Left lung (tissue), 4 donors: ENCODE measurements at regions not wholly inside any gene's neighbourhood (a gene's known extent, or its start where the extent isn't known, plus 50 kb on each side); places are given as distances from the start of the nearest gene placed in this dataset.
"Not testable (repeated sequence)": the region's sequence is repeated elsewhere in the genome, so short reads cannot be mapped to it uniquely, and the experiment has no call there.

Experiments used
- ATAC-seq: fragments of 200-7000 bp; cut with Tn5 transposase; one replicate; pipeline ENCODE4 v1.9.1; 2020; ENCODE audit warnings: moderate library complexity
- DNase-seq, 4 donors: peaks; one replicate each; pipeline ENCODE4 v3.0.0-alpha.2; 2013 to 2020
- H3K27ac ChIP-seq, 2 donors: fragments of 200-600 bp; sonication (generic) in 1 of 2; one replicate each; pipeline versions ENCODE4 v1.5.0 to v1.8.0; 2020 to 2021
- H3K27me3 ChIP-seq, 2 donors: fragments of 200-600 bp; sonication (generic) in 1 of 2; one replicate each; pipeline versions ENCODE4 v1.5.0 to v1.8.0; 2020 to 2021
- H3K36me3 ChIP-seq, 2 donors: fragments of 200-600 bp; sonication (generic) in 1 of 2; one replicate each; pipeline versions ENCODE4 v1.5.0 to v1.8.0; 2020 to 2021
- H3K4me1 ChIP-seq, 2 donors: fragments of 200-600 bp; one replicate each; pipeline ENCODE4 v1.8.0; 2021
- H3K4me3 ChIP-seq, 2 donors: fragments of 200-600 bp; sonication (generic) in 1 of 2; one replicate each; pipeline versions ENCODE4 v1.5.0 to v1.8.0; 2020 to 2021; ENCODE audit warnings: mild to moderate bottlenecking in 1 of 2
- H3K9me3 ChIP-seq, 2 donors: fragments of 200-600 bp; sonication (generic) in 1 of 2; one replicate each; pipeline versions ENCODE4 v1.5.0 to v1.8.0; 2020 to 2021
- CTCF ChIP-seq, 2 donors: fragments of 200-600 bp; sonication (generic) in 1 of 2; IDR thresholded peaks; one replicate each; pipeline versions ENCODE4 v1.5.0 to v1.8.0; 2021; ENCODE audit warnings: antibody characterized with exemption in 2 of 2
- intact Hi-C, 2 donors: fragments of 100-400 bp; cut with DNase I; formaldehyde crosslinking; loops; one replicate each; pipeline versions ENCODE4 v1.11.2 to v1.14.2; 2022
- donor health status: DM: no; HTN: yes; CAD: no.
- donor health status: DM: no; HTN: no; CAD: no.

- intact Hi-C loops, result no loop called here
- H3K36me3 ChIP-seq, result no peaks in the 10 kb centered on the region
- no peak overlapping the region for H3K27ac ChIP-seq
- no peak for TF ChIP-seq CTCF (IDR thresholded peaks at IDR 0.05)
- no peaks in the 10 kb centered on the region for H3K27me3 ChIP-seq
- no peaks in the 10 kb centered on the region for H3K4me1 ChIP-seq
- no peak overlapping the region for H3K4me3 ChIP-seq
- DNase-seq (no peak), ATAC-seq (no peak)
- no peaks in the 10 kb centered on the region for H3K9me3 ChIP-seq
Observed at GRCh38 chr10:65786279-65786678, 1139.6 kb upstream of the LRRTM3 start.

GRCh38 chr10:65787571-65787970, 1138.3 kb upstream of the LRRTM3 start:
- H3K27me3 ChIP-seq, result no peaks in the 10 kb centered on the region
- no peak for ATAC-seq
- intact Hi-C loops, result no loop called here

GRCh38 chr10:65788271-65788670, 1137.6 kb upstream of the LRRTM3 start:
- DNase-seq (no peak), ATAC-seq (no peak)
- Histone ChIP-seq H3K9me3 (no peaks in the 10 kb centered on the region), H3K27ac (no peak overlapping the region), H3K27me3 (no peaks in the 10 kb centered on the region), H3K4me1 (no peaks in the 10 kb centered on the region), H3K4me3 (no peak overlapping the region), H3K36me3 (no peaks in the 10 kb centered on the region)
- intact Hi-C loops, result no loop called here
- TF ChIP-seq CTCF (IDR thresholded peaks at IDR 0.05), result no peak

More at GRCh38 chr10:65787571-65787970, 1138.3 kb upstream of the LRRTM3 start:
- no peak for TF ChIP-seq CTCF (IDR thresholded peaks at IDR 0.05)
- no peak for DNase-seq
- H3K4me3 ChIP-seq, result no peak overlapping the region
- H3K4me1 ChIP-seq, result no peaks in the 10 kb centered on the region
- H3K36me3 ChIP-seq, result no peaks in the 10 kb centered on the region
- H3K9me3 ChIP-seq, result no peaks in the 10 kb centered on the region
- H3K27ac ChIP-seq, result no peak overlapping the region

GRCh38 chr10:65791979-65792378, 1133.9 kb upstream of the LRRTM3 start:
- Histone ChIP-seq H3K4me3 (no peak overlapping the region), H3K9me3 (peaks cover 0 to 3% of the 10 kb centered on the region in 2 donors), H3K4me1 (no peaks in the 10 kb centered on the region), H3K36me3 (no peaks in the 10 kb centered on the region), H3K27me3 (no peaks in the 10 kb centered on the region), H3K27ac (no peak overlapping the region)
- DNase-seq, result no peak
- ATAC-seq, result no peak
- intact Hi-C loops, result no loop called here
- TF ChIP-seq CTCF (IDR thresholded peaks at IDR 0.05), result no peak

GRCh38 chr10:65793738-65794425, 1132.0 kb upstream of the LRRTM3 start:
- ATAC-seq, result no peak
- peak in 1 of 4 donors; percentile 3 for DNase-seq
- H3K9me3 ChIP-seq, result peaks cover 0 to 3% of the 10 kb centered on the region in 2 donors
- H3K4me3 ChIP-seq, result no peak overlapping the region
- intact Hi-C loops, result no loop called here
- H3K27me3 ChIP-seq, result no peaks in the 10 kb centered on the region
- H3K36me3 ChIP-seq, result no peaks in the 10 kb centered on the region
- no peak overlapping the region for H3K27ac ChIP-seq
- H3K4me1 ChIP-seq, result no peaks in the 10 kb centered on the region
- no peak for TF ChIP-seq CTCF (IDR thresholded peaks at IDR 0.05)

GRCh38 chr10:65794861-65795260, 1131.0 kb upstream of the LRRTM3 start:
- H3K4me1 ChIP-seq, DNase-seq, H3K9me3 ChIP-seq, H3K36me3 ChIP-seq, H3K27ac ChIP-seq, H3K27me3 ChIP-seq, intact Hi-C loops, ATAC-seq, H3K4me3 ChIP-seq: not testable (repeated sequence)
